HepG2 (cell line): ENCODE measurements at regions not wholly inside any gene's neighbourhood (a gene's known extent, or its start where the extent isn't known, plus 50 kb on each side); places are given as distances from the start of the nearest gene placed in this dataset.

ENCODE experiments used
- HNF4G ChIP-seq, 2 experiments: sonication (generic) in 1 of 2; formaldehyde crosslinking in 1 of 2; IDR thresholded peaks; 2 replicates each; pipeline versions ENCODE4 v1.4.0 to v1.6.1; 2011 to 2020; ENCODE audit warnings: borderline replicate concordance in 2 of 2, low read depth in 2 of 2, mild to moderate bottlenecking in 2 of 2, low read length in 1 of 2, missing genetic modification reagents in 1 of 2, moderate library complexity in 1 of 2
- MATR3 ChIP-seq: sonication (generic); formaldehyde crosslinking; IDR thresholded peaks from 2 replicates; pipeline ENCODE4 v1.4.0; 2020; ENCODE audit warnings: missing genetic modification reagents
- MAZ ChIP-seq, 2 experiments: sonication (generic) in 1 of 2; formaldehyde crosslinking in 1 of 2; IDR thresholded peaks; 2 replicates each; pipeline versions ENCODE4 v1.5.0 to v1.6.1; 2012 to 2020; ENCODE audit warnings: low read depth in 2 of 2, mild to moderate bottlenecking in 2 of 2, borderline replicate concordance in 1 of 2, improper control_type of control experiment in 1 of 2, low read length in 1 of 2, missing genetic modification reagents in 1 of 2, moderate library complexity in 1 of 2
- MTF1 ChIP-seq: sonication (generic); formaldehyde crosslinking; IDR thresholded peaks from 2 replicates; pipeline ENCODE4 v1.5.0; 2020; ENCODE audit warnings: missing genetic modification reagents
- NR2F2 ChIP-seq: IDR thresholded peaks from 2 replicates; pipeline ENCODE4 v1.6.1; 2012; ENCODE audit warnings: low read depth, inconsistent platforms, borderline replicate concordance
- SETDB1 ChIP-seq: sonication (generic); formaldehyde crosslinking; IDR thresholded peaks from 2 replicates; pipeline ENCODE4 v1.5.1; 2020; ENCODE audit warnings: missing genetic modification reagents, mild to moderate bottlenecking, borderline replicate concordance
- SMAD3 ChIP-seq: sonication (generic); formaldehyde crosslinking; IDR thresholded peaks from 2 replicates; pipeline ENCODE4 v1.4.0; 2020; ENCODE audit warnings: missing genetic modification reagents
- ZNF530 ChIP-seq: sonication (generic); formaldehyde crosslinking; IDR thresholded peaks from 2 replicates; pipeline ENCODE4 v1.5.0; 2020; ENCODE audit warnings: low read depth, mild to moderate bottlenecking, missing genetic modification reagents
- TF ChIP-seq, protein P1 (sequence below): sonication (generic); formaldehyde crosslinking; IDR thresholded peaks from 2 replicates; pipeline ENCODE4 v1.5.0; 2020; ENCODE audit warnings: mild to moderate bottlenecking, missing genetic modification reagents, moderate library complexity
- TF ChIP-seq, protein P2 (sequence below): sonication (generic); formaldehyde crosslinking; IDR thresholded peaks from 2 replicates; pipeline ENCODE4 v1.4.0; 2020; ENCODE audit warnings: missing genetic modification reagents, borderline replicate concordance

DNA sequence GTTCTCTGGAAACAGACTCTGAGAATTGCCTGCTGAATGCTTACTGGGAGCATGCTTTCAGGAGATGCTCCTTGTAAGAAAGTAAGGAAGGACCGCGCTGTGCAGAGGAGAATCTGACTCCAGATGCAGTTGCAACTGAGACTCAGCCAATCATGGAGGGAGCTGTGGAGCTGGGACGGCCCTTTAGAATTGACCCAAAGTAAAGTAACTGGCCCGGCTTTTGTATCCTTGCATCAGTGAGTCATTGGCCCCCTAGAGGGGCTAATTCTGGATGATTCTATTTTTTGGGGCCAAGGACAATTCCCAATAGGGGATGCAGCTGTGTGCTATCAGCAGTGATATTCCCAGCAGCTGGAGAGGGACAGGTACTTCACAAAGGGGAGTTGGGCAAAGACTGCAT is 170.4 kb downstream of the PTEN start:
- TF ChIP-seq, protein P1, sequence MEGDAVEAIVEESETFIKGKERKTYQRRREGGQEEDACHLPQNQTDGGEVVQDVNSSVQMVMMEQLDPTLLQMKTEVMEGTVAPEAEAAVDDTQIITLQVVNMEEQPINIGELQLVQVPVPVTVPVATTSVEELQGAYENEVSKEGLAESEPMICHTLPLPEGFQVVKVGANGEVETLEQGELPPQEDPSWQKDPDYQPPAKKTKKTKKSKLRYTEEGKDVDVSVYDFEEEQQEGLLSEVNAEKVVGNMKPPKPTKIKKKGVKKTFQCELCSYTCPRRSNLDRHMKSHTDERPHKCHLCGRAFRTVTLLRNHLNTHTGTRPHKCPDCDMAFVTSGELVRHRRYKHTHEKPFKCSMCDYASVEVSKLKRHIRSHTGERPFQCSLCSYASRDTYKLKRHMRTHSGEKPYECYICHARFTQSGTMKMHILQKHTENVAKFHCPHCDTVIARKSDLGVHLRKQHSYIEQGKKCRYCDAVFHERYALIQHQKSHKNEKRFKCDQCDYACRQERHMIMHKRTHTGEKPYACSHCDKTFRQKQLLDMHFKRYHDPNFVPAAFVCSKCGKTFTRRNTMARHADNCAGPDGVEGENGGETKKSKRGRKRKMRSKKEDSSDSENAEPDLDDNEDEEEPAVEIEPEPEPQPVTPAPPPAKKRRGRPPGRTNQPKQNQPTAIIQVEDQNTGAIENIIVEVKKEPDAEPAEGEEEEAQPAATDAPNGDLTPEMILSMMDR (CRISPR knock-in tag): no peak
- TF ChIP-seq MATR3 (no peak), NR2F2 (no peak), MAZ (IDR thresholded peaks at IDR 0.05; ENCODE audit: borderline replicate concordance, low read depth, low read length) (no peak), MAZ (CRISPR knock-in tag; IDR thresholded peaks at IDR 0.05; ENCODE audit: low read depth) (no peak), SETDB1 (CRISPR knock-in tag) (no peak), SMAD3 (no peak), HNF4G (IDR thresholded peaks at IDR 0.05; ENCODE audit: borderline replicate concordance, low read depth, low read length) (no peak), HNF4G (CRISPR knock-in tag; IDR thresholded peaks at IDR 0.05; ENCODE audit: borderline replicate concordance, low read depth) (no peak), MTF1 (CRISPR knock-in tag) (no peak), ZNF530 (no peak)
- TF ChIP-seq, protein P2, sequence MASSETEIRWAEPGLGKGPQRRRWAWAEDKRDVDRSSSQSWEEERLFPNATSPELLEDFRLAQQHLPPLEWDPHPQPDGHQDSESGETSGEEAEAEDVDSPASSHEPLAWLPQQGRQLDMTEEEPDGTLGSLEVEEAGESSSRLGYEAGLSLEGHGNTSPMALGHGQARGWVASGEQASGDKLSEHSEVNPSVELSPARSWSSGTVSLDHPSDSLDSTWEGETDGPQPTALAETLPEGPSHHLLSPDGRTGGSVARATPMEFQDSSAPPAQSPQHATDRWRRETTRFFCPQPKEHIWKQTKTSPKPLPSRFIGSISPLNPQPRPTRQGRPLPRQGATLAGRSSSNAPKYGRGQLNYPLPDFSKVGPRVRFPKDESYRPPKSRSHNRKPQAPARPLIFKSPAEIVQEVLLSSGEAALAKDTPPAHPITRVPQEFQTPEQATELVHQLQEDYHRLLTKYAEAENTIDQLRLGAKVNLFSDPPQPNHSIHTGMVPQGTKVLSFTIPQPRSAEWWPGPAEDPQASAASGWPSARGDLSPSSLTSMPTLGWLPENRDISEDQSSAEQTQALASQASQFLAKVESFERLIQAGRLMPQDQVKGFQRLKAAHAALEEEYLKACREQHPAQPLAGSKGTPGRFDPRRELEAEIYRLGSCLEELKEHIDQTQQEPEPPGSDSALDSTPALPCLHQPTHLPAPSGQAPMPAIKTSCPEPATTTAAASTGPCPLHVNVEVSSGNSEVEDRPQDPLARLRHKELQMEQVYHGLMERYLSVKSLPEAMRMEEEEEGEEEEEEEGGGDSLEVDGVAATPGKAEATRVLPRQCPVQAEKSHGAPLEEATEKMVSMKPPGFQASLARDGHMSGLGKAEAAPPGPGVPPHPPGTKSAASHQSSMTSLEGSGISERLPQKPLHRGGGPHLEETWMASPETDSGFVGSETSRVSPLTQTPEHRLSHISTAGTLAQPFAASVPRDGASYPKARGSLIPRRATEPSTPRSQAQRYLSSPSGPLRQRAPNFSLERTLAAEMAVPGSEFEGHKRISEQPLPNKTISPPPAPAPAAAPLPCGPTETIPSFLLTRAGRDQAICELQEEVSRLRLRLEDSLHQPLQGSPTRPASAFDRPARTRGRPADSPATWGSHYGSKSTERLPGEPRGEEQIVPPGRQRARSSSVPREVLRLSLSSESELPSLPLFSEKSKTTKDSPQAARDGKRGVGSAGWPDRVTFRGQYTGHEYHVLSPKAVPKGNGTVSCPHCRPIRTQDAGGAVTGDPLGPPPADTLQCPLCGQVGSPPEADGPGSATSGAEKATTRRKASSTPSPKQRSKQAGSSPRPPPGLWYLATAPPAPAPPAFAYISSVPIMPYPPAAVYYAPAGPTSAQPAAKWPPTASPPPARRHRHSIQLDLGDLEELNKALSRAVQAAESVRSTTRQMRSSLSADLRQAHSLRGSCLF (CRISPR knock-in tag): no peak
